IMR-90 (cell line): ENCODE measurements at regions not wholly inside any gene's neighbourhood (a gene's known extent, or its start where the extent isn't known, plus 50 kb on each side); places are given as distances from the start of the nearest gene placed in this dataset.

ENCODE experiments used
- ATAC-seq: fragments of 200-7000 bp; cut with Tn5 transposase; 2 replicates; pipeline ENCODE4 v1.9.1; 2020; ENCODE audit warnings: low read depth, mild to moderate bottlenecking, moderate library complexity
- BruUV-seq: library from RNA; stranded (reverse); fragments of 400-500 nt; replicated peaks from 2 replicates; lab custom pipeline; 2021; lab: Mats Ljungman, UMichigan
- CTCF ChIA-PET: fragments of 300-600 bp; formaldehyde crosslinking; extraction: SDS; loops from one replicate; lab custom pipeline; 2021; ENCODE audit warnings: antibody characterized with exemption; lab: Yijun Ruan, JAX
- POLR2A ChIA-PET: fragments of 300-600 bp; sonication (Branson Sonifier 250); formaldehyde crosslinking; loops from one replicate; lab custom pipeline; 2022; ENCODE audit warnings: antibody characterized with exemption; ENCODE audit not compliant: unreplicated experiment; lab: Charles Lee
- DNase-seq: peaks from one replicate; pipeline ENCODE4 v3.0.0; 2013
- H2AFZ ChIP-seq: replicated peaks from 2 replicates; pipeline ENCODE3; 2013; ENCODE audit warnings: low read length, mild to moderate bottlenecking; ENCODE audit not compliant: poor library complexity
- H2AK5ac ChIP-seq: 2 replicates; pipeline ENCODE4 v1.6.1; 2013; ENCODE audit warnings: low read depth, low read length, inconsistent platforms
- H2AK9ac ChIP-seq: replicated peaks from 2 replicates; pipeline ENCODE3; 2013; ENCODE audit warnings: mild to moderate bottlenecking, low read depth, low read length, moderate library complexity; ENCODE audit not compliant: poor library complexity
- H2BK120ac ChIP-seq: 2 replicates; pipeline ENCODE4 v1.6.1; 2013; ENCODE audit warnings: low read depth, low read length, inconsistent platforms
- H2BK15ac ChIP-seq: 3 replicates; pipeline ENCODE4 v1.6.1; 2013; ENCODE audit warnings: low read depth, low read length, inconsistent platforms
- H2BK20ac ChIP-seq: 2 replicates; pipeline ENCODE4 v1.6.1; 2013; ENCODE audit warnings: low read depth, mild to moderate bottlenecking, inconsistent platforms, low read length, moderate library complexity
- H2BK5ac ChIP-seq: 2 replicates; pipeline ENCODE4 v1.6.1; 2013; ENCODE audit warnings: mild to moderate bottlenecking, low read depth, low read length, inconsistent platforms; ENCODE audit not compliant: poor library complexity, severe bottlenecking
- H3K14ac ChIP-seq: replicated peaks from 2 replicates; pipeline ENCODE4 v1.6.1; 2013; ENCODE audit warnings: low read depth, low read length, inconsistent platforms
- H3K18ac ChIP-seq: 2 replicates; pipeline ENCODE4 v1.6.1; 2013; ENCODE audit warnings: low read depth, low read length, control low read depth
- H3K23ac ChIP-seq: 2 replicates; pipeline ENCODE4 v1.6.1; 2013; ENCODE audit warnings: low read depth, low read length, inconsistent platforms
- H3K27ac ChIP-seq: 2 replicates; pipeline ENCODE4 v1.5.1; 2013; ENCODE audit warnings: mild to moderate bottlenecking, control low read depth, low read length; ENCODE audit not compliant: insufficient read depth
- H3K27me3 ChIP-seq: 2 replicates; pipeline ENCODE4 v1.6.1; 2013; ENCODE audit warnings: low read length; ENCODE audit not compliant: control insufficient read depth, insufficient read depth
- H3K36me3 ChIP-seq: 2 replicates; pipeline ENCODE4 v1.6.1; 2013; ENCODE audit warnings: low read length, mixed read lengths; ENCODE audit not compliant: control insufficient read depth, insufficient read depth
- H3K4ac ChIP-seq: 2 replicates; pipeline ENCODE4 v1.6.1; 2013; ENCODE audit warnings: low read depth, low read length, inconsistent platforms
- H3K4me1 ChIP-seq: 2 replicates; pipeline ENCODE4 v1.6.1; 2013; ENCODE audit warnings: low read length, mixed read lengths; ENCODE audit not compliant: control insufficient read depth, insufficient read depth
- H3K4me2 ChIP-seq: 2 replicates; pipeline ENCODE4 v1.6.1; 2013; ENCODE audit warnings: low read depth, mild to moderate bottlenecking, control low read depth, low read length, moderate library complexity
- H3K4me3 ChIP-seq: 2 replicates; pipeline ENCODE4 v1.5.1; 2013; ENCODE audit warnings: low read depth, mild to moderate bottlenecking, control low read depth, low read length, moderate library complexity; ENCODE audit not compliant: insufficient read depth
- H3K56ac ChIP-seq: 2 replicates; pipeline ENCODE4 v1.6.1; 2013; ENCODE audit warnings: low read length, inconsistent platforms; ENCODE audit not compliant: insufficient read depth; ENCODE audit errors: extremely low read depth
- H3K79me1 ChIP-seq, 2 experiments: 2 replicates each; pipeline ENCODE4 v1.6.1; 2013; ENCODE audit warnings: low read length in 2 of 2, inconsistent platforms in 1 of 2, low read depth in 1 of 2
- H3K9ac ChIP-seq: 2 replicates; pipeline ENCODE4 v1.6.1; 2013; ENCODE audit warnings: low read depth, low read length, control low read depth
- H3K9me1 ChIP-seq: 2 replicates; pipeline ENCODE4 v1.6.1; 2013; ENCODE audit warnings: low read length, inconsistent platforms; ENCODE audit not compliant: insufficient read depth
- H3K9me3 ChIP-seq: 2 replicates; pipeline ENCODE4 v1.6.1; 2013; ENCODE audit warnings: low read length; ENCODE audit not compliant: control insufficient read depth, insufficient read depth
- H4K20me1 ChIP-seq: 2 replicates; pipeline ENCODE4 v1.6.1; 2013; ENCODE audit warnings: low read length, inconsistent platforms; ENCODE audit not compliant: insufficient read depth
- H4K5ac ChIP-seq: 2 replicates; pipeline ENCODE4 v1.6.1; 2013; ENCODE audit warnings: mild to moderate bottlenecking, low read depth, low read length, control low read depth
- H4K8ac ChIP-seq, 2 experiments: 2 replicates each; pipeline ENCODE4 v1.6.1; 2013; ENCODE audit warnings: low read depth in 2 of 2, low read length in 2 of 2, control low read depth in 1 of 2, inconsistent platforms in 1 of 2
- H4K91ac ChIP-seq: 2 replicates; pipeline ENCODE4 v1.6.1; 2013; ENCODE audit warnings: low read depth, low read length, inconsistent platforms; ENCODE audit not compliant: insufficient read depth
- CEBPB ChIP-seq: IDR thresholded peaks from 2 replicates; pipeline ENCODE4 v1.6.1; 2012; ENCODE audit warnings: low read depth, low read length, improper control_type of control experiment
- MAFK ChIP-seq: IDR thresholded peaks from 2 replicates; pipeline ENCODE4 v1.6.1; 2012; ENCODE audit warnings: low read depth, low read length, improper control_type of control experiment
- MAZ ChIP-seq: IDR thresholded peaks from 2 replicates; pipeline ENCODE4 v1.6.1; 2012; ENCODE audit warnings: low read depth, mild to moderate bottlenecking, low read length, improper control_type of control experiment, moderate library complexity, borderline replicate concordance
- MXI1 ChIP-seq: IDR thresholded peaks from 2 replicates; pipeline ENCODE4 v1.6.1; 2012; ENCODE audit warnings: low read depth, mild to moderate bottlenecking, low read length, moderate library complexity, borderline replicate concordance
- POLR2A ChIP-seq: IDR thresholded peaks from 2 replicates; pipeline ENCODE4 v1.6.1; 2012; ENCODE audit warnings: mild to moderate bottlenecking, low read depth, low read length
- RAD21 ChIP-seq: IDR thresholded peaks from 2 replicates; pipeline ENCODE4 v1.6.1; 2012; ENCODE audit warnings: low read length, improper control_type of control experiment
- RCOR1 ChIP-seq: IDR thresholded peaks from 2 replicates; pipeline ENCODE4 v1.6.1; 2012; ENCODE audit warnings: mild to moderate bottlenecking, low read length, improper control_type of control experiment; ENCODE audit not compliant: insufficient replicate concordance
- RFX5 ChIP-seq: IDR thresholded peaks from 2 replicates; pipeline ENCODE4 v1.8.0; 2012; ENCODE audit warnings: low read depth, mild to moderate bottlenecking, low read length, moderate library complexity
- WGBS, 2 experiments: methylation state at CpG; one replicate each; pipeline versions ENCODE4 v1.1.5 to v1.1.7; 2013; ENCODE audit warnings: missing lambda C conversion rate in 2 of 2; ENCODE audit not compliant: insufficient read length in 1 of 2; ENCODE audit errors: extremely low coverage in 2 of 2; 5-methylcytosine and 5-hydroxymethylcytosine counted together
- dilution Hi-C: fragments of 300-500 bp; cut with HindIII; formaldehyde crosslinking; loops from one replicate; pipeline ENCODE4 v1.14.3; 2018; ENCODE audit warnings: low sequenced_read_pairs; ENCODE audit not compliant: unreplicated experiment
- in situ Hi-C: fragments of 300-500 bp; cut with MboI; formaldehyde crosslinking; loops from 3 replicates; pipeline ENCODE4 v1.14.3; 2019; ENCODE audit warnings: low sequenced_read_pairs, inconsistent platforms, mixed read lengths
- intact Hi-C: fragments of 100-400 bp; cut with micrococcal nuclease; formaldehyde crosslinking; loops from 2 replicates; pipeline ENCODE4 v1.10.0; 2022

GRCh38 chr5:13348568-13348967, 595.9 kb downstream of the DNAH5 start:
- no peak overlapping the region for H3K27ac ChIP-seq
- WGBS, 2 experiments: 80% methylated on average over 1 of the region's 3 CpGs; no CpG with 5 or more reads in 1 of the 2 experiments

More at GRCh38 chr5:13348568-13348967, 595.9 kb downstream of the DNAH5 start:
- Histone ChIP-seq H2BK120ac (no peak overlapping the region), H3K14ac (no peak overlapping the region), H3K27me3 (no peaks in the 10 kb centered on the region), H3K36me3 (no peaks in the 10 kb centered on the region), H2AFZ (no peak overlapping the region), H2BK15ac (no peak overlapping the region), H2BK20ac (no peak overlapping the region), H3K4me3 (no peak overlapping the region), H2BK5ac (no peak overlapping the region), H2AK9ac (no peak overlapping the region), H3K9me1 (no peaks in the 10 kb centered on the region), H3K9ac (no peak overlapping the region), H3K79me1 (no peaks in the 10 kb centered on the region), H4K5ac (no peak overlapping the region), H3K4me2 (no peak overlapping the region), H3K23ac (no peak overlapping the region), H3K4me1 (no peaks in the 10 kb centered on the region), H3K18ac (no peak overlapping the region), H3K56ac (no peak overlapping the region), H2AK5ac (no peak overlapping the region), H4K91ac (no peak overlapping the region), H4K8ac (no peak overlapping the region), H4K20me1 (no peaks in the 10 kb centered on the region), H3K4ac (no peak overlapping the region), H3K9me3 (no peaks in the 10 kb centered on the region)
- no TSS peak for BruUV-seq
- no peak for TF ChIP-seq CEBPB
- TF ChIP-seq MXI1: no peak
- no peak for TF ChIP-seq MAFK
- no peak for TF ChIP-seq POLR2A
- TF ChIP-seq RFX5: no peak
- no peak for TF ChIP-seq RCOR1
- no peak for TF ChIP-seq RAD21
- TF ChIP-seq MAZ: no peak
- intact Hi-C loops (no loop called here), in situ Hi-C loops (no loop called here), dilution Hi-C loops (no loop called here)
- ATAC-seq: no peak
- ChIA-PET CTCF (no interaction called here), POLR2A (no interaction called here)
- DNase-seq: no peak
